Osteoblast (primary cell): ENCODE measurements at regions not wholly inside any gene's neighbourhood (a gene's known extent, or its start where the extent isn't known, plus 50 kb on each side); places are given as distances from the start of the nearest gene placed in this dataset.

Experiments used
- DNase-seq: peaks from one replicate; pipeline ENCODE4 v3.0.0; 2011; ENCODE audit warnings: low spot score, mixed read lengths; ENCODE audit not compliant: insufficient read length; ENCODE audit errors: missing footprints
- H2AFZ ChIP-seq: 2 replicates; pipeline ENCODE4 v1.6.0; 2011; ENCODE audit warnings: mild to moderate bottlenecking, low read length
- H3K27ac ChIP-seq: 2 replicates; pipeline ENCODE4 v1.5.1; 2011; ENCODE audit warnings: mild to moderate bottlenecking, low read depth, low read length, moderate library complexity
- H3K27me3 ChIP-seq: 2 replicates; pipeline ENCODE4 v1.6.0; 2012; ENCODE audit warnings: mild to moderate bottlenecking, control low read depth, inconsistent platforms, low read length, moderate library complexity; ENCODE audit not compliant: insufficient read depth
- H3K36me3 ChIP-seq: 2 replicates; pipeline ENCODE4 v1.5.1; 2011; ENCODE audit warnings: mild to moderate bottlenecking, low read length, control low read depth, moderate library complexity; ENCODE audit not compliant: insufficient read depth
- H3K4me1 ChIP-seq: 2 replicates; pipeline ENCODE4 v1.5.1; 2011; ENCODE audit warnings: mild to moderate bottlenecking, low read length, control low read depth, moderate library complexity; ENCODE audit not compliant: insufficient read depth
- H3K4me2 ChIP-seq: 2 replicates; pipeline ENCODE4 v1.6.0; 2011; ENCODE audit warnings: mild to moderate bottlenecking, low read length; ENCODE audit not compliant: insufficient read depth
- H3K4me3 ChIP-seq: fragments of 200-600 bp; sonication (generic); 3 replicates; pipeline ENCODE4 v1.5.1; 2012; ENCODE audit warnings: mild to moderate bottlenecking, low read length, inconsistent platforms; ENCODE audit not compliant: insufficient read depth
- H3K79me2 ChIP-seq: 2 replicates; pipeline ENCODE4 v1.6.0; 2012; ENCODE audit warnings: mild to moderate bottlenecking, low read length, control low read depth, inconsistent platforms; ENCODE audit not compliant: insufficient read depth
- H3K9me3 ChIP-seq: 2 replicates; pipeline ENCODE4 v1.5.1; 2011; ENCODE audit warnings: low read depth, low read length, control low read depth
- H4K20me1 ChIP-seq: 2 replicates; pipeline ENCODE4 v1.6.0; 2012; ENCODE audit warnings: mild to moderate bottlenecking, low read length, control low read depth; ENCODE audit not compliant: insufficient read depth
- CTCF ChIP-seq: IDR thresholded peaks from 2 replicates; pipeline ENCODE4 v1.5.1; 2011; ENCODE audit warnings: mild to moderate bottlenecking, low read depth, low read length, moderate library complexity; ENCODE audit errors: extremely low read depth

- Histone ChIP-seq H3K4me1 (no peaks in the 10 kb centered on the region), H3K4me3 (no peak overlapping the region), H2AFZ (peak overlapping the region; percentile 87), H3K9me3 (no peaks in the 10 kb centered on the region), H3K27me3 (no peaks in the 10 kb centered on the region), H3K27ac (no peak overlapping the region), H4K20me1 (no peaks in the 10 kb centered on the region), H3K36me3 (no peaks in the 10 kb centered on the region), H3K79me2 (no peaks in the 10 kb centered on the region), H3K4me2 (no peak overlapping the region)
- peak; percentile 1 for DNase-seq
- no peak for TF ChIP-seq CTCF
Observed at GRCh38 chr3:146739203-146739671, 134.1 kb upstream of the PLSCR5 start.

GRCh38 chr3:146732325-146732724, 127.2 kb upstream of the PLSCR5 start:
- Histone ChIP-seq H2AFZ (peak overlapping the region; percentile 70), H3K9me3 (no peaks in the 10 kb centered on the region), H3K4me1 (no peaks in the 10 kb centered on the region), H3K4me2 (no peak overlapping the region), H3K79me2 (no peaks in the 10 kb centered on the region), H3K4me3 (no peak overlapping the region), H3K27ac (no peak overlapping the region), H4K20me1 (no peaks in the 10 kb centered on the region), H3K36me3 (no peaks in the 10 kb centered on the region), H3K27me3 (no peaks in the 10 kb centered on the region)
- DNase-seq: no peak
- TF ChIP-seq CTCF: no peak

GRCh38 chr3:146715170-146715569, 110.0 kb upstream of the PLSCR5 start:
- Histone ChIP-seq H2AFZ (no peak overlapping the region), H4K20me1 (no peaks in the 10 kb centered on the region), H3K9me3 (no peaks in the 10 kb centered on the region), H3K4me2 (no peak overlapping the region), H3K4me3 (no peak overlapping the region), H3K4me1 (no peaks in the 10 kb centered on the region), H3K36me3 (no peaks in the 10 kb centered on the region), H3K27ac (no peak overlapping the region), H3K79me2 (no peaks in the 10 kb centered on the region), H3K27me3 (no peaks in the 10 kb centered on the region)
- DNase-seq: no peak
- TF ChIP-seq CTCF: no peak

GRCh38 chr3:146712806-146713205, 107.7 kb upstream of the PLSCR5 start:
- DNase-seq: no peak

More at GRCh38 chr3:146712806-146713205, 107.7 kb upstream of the PLSCR5 start:
- H3K27me3 ChIP-seq: no peaks in the 10 kb centered on the region
- H3K9me3 ChIP-seq: no peaks in the 10 kb centered on the region
- no peak overlapping the region for H3K27ac ChIP-seq
- no peaks in the 10 kb centered on the region for H3K79me2 ChIP-seq
- no peak overlapping the region for H2AFZ ChIP-seq
- H3K4me1 ChIP-seq: no peaks in the 10 kb centered on the region
- no peak overlapping the region for H3K4me2 ChIP-seq
- no peaks in the 10 kb centered on the region for H3K36me3 ChIP-seq
- no peaks in the 10 kb centered on the region for H4K20me1 ChIP-seq
- no peak overlapping the region for H3K4me3 ChIP-seq
- no peak for TF ChIP-seq CTCF
